MM.1S (cell line): ENCODE measurements at regions not wholly inside any gene's neighbourhood (a gene's known extent, or its start where the extent isn't known, plus 50 kb on each side); places are given as distances from the start of the nearest gene placed in this dataset.
"Not testable (repeated sequence)": the region's sequence is repeated elsewhere in the genome, so short reads cannot be mapped to it uniquely, and the experiment has no call there.

Source experiments
- DNase-seq: peaks from one replicate; pipeline ENCODE4 v3.0.0-alpha.2; 2015
- H2AFZ ChIP-seq: fragments of 300-600 bp; sonication (generic); 2 replicates; pipeline ENCODE4 v1.6.0; 2016; ENCODE audit warnings: antibody characterized with exemption, low read length
- H3F3A ChIP-seq: fragments of 300-600 bp; sonication (generic); 2 replicates; pipeline ENCODE4 v1.6.1; 2016; ENCODE audit warnings: mild to moderate bottlenecking, antibody characterized with exemption, low read length, moderate library complexity, mixed read lengths; ENCODE audit not compliant: insufficient read depth
- H3K27ac ChIP-seq: fragments of 300-600 bp; sonication (generic); 2 replicates; pipeline ENCODE4 v1.5.1; 2016; ENCODE audit warnings: mild to moderate bottlenecking, low read length
- H3K27me3 ChIP-seq: fragments of 300-600 bp; sonication (generic); replicated peaks from 2 replicates; pipeline ENCODE4 v1.6.0; 2016; ENCODE audit warnings: low read length; ENCODE audit not compliant: insufficient read depth
- H3K36me3 ChIP-seq: fragments of 300-600 bp; sonication (generic); replicated peaks from 2 replicates; pipeline ENCODE4 v1.6.1; 2016; ENCODE audit warnings: mild to moderate bottlenecking, low read length, mixed read lengths; ENCODE audit not compliant: insufficient read depth
- H3K4me1 ChIP-seq: fragments of 300-600 bp; sonication (generic); 2 replicates; pipeline ENCODE4 v1.6.1; 2016; ENCODE audit warnings: low read length, mixed read lengths
- H3K4me2 ChIP-seq: fragments of 300-600 bp; sonication (generic); 2 replicates; pipeline ENCODE4 v1.6.0; 2016; ENCODE audit warnings: low read depth, low read length
- H3K4me3 ChIP-seq: fragments of 300-600 bp; sonication (generic); 2 replicates; pipeline ENCODE4 v1.5.1; 2016; ENCODE audit warnings: low read length, mixed read lengths
- H3K79me2 ChIP-seq: fragments of 300-600 bp; sonication (generic); 2 replicates; pipeline ENCODE4 v1.6.1; 2016; ENCODE audit warnings: mixed run types, low read length, mixed read lengths
- H3K9ac ChIP-seq: fragments of 300-600 bp; sonication (generic); 2 replicates; pipeline ENCODE4 v1.6.1; 2016; ENCODE audit warnings: low read length, mixed read lengths
- H3K9me2 ChIP-seq: fragments of 300-600 bp; sonication (generic); replicated peaks from 2 replicates; pipeline ENCODE4 v1.6.1; 2016; ENCODE audit warnings: mild to moderate bottlenecking, low read length, mixed read lengths; ENCODE audit not compliant: insufficient read depth
- H3K9me3 ChIP-seq: fragments of 300-600 bp; sonication (generic); replicated peaks from 2 replicates; pipeline ENCODE4 v1.6.1; 2016; ENCODE audit warnings: mild to moderate bottlenecking, low read length, mixed read lengths; ENCODE audit not compliant: insufficient read depth
- H4K20me1 ChIP-seq: fragments of 300-600 bp; sonication (generic); 2 replicates; pipeline ENCODE4 v1.6.1; 2016; ENCODE audit warnings: mild to moderate bottlenecking, low read length, moderate library complexity, mixed read lengths; ENCODE audit not compliant: insufficient read depth

- H3K36me3 ChIP-seq, H4K20me1 ChIP-seq, H2AFZ ChIP-seq, H3K27me3 ChIP-seq, H3K9me2 ChIP-seq, H3K9me3 ChIP-seq, H3K4me3 ChIP-seq, H3F3A ChIP-seq: not testable (repeated sequence)
- peak overlapping the region; percentile 68; the same call in 1 of the 2 replicates for H3K4me2 ChIP-seq
- peaks cover 67% of the 10 kb centered on the region for H3K79me2 ChIP-seq
- DNase-seq, result peak; percentile 6
- H3K27ac ChIP-seq, result peak overlapping the region; percentile 88; the same call in 1 of the 2 replicates
- peak overlapping the region; percentile 79 for H3K9ac ChIP-seq
- H3K4me1 ChIP-seq, result peaks cover 17% of the 10 kb centered on the region
These were observed 342.6 kb downstream of the BCL2L11 start for GRCh38 chr2:111463238-111463848.

- H3K9me3 ChIP-seq, H3K9me2 ChIP-seq, H3K9ac ChIP-seq, H3K4me3 ChIP-seq, H3K36me3 ChIP-seq, H3F3A ChIP-seq, H4K20me1 ChIP-seq, H2AFZ ChIP-seq, DNase-seq, H3K4me2 ChIP-seq, H3K27me3 ChIP-seq: not testable (repeated sequence)
- peak overlapping the region; percentile 88; the same call in 1 of the 2 replicates for H3K27ac ChIP-seq
- H3K4me1 ChIP-seq, result peaks cover 17% of the 10 kb centered on the region
- peaks cover 65% of the 10 kb centered on the region for H3K79me2 ChIP-seq
These were observed 343.2 kb downstream of the BCL2L11 start for GRCh38 chr2:111463956-111464355.

DNA sequence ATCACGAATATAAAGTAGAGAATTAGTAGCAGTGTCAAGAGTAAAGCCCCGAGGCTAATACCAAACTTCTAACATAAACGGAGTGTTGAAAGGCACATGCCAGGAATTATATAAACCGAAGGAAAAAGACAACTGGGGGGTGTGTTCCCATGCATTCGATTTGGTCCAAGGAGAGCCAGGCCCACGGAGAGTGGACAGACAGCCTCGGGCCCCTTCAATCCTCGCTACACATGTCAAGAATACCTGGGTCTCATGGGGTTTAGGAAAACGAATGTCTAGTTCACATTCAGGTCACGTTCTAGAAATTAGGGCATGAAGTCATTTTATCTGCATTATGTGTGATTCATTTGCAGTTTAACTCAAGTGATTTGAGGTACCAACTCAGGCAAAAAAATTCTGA is 343.7 kb downstream of the BCL2L11 start:
- not testable (repeated sequence) for H3K36me3 ChIP-seq, H2AFZ ChIP-seq, H3K27me3 ChIP-seq, DNase-seq, H4K20me1 ChIP-seq, H3K4me3 ChIP-seq, H3F3A ChIP-seq, H3K9me2 ChIP-seq, H3K9me3 ChIP-seq
- Histone ChIP-seq H3K4me1 (peaks cover 17% of the 10 kb centered on the region), H3K27ac (peak overlapping the region; percentile 76), H3K4me2 (peak overlapping the region; percentile 54; the same call in 1 of the 2 replicates), H3K79me2 (peaks cover 66% of the 10 kb centered on the region), H3K9ac (peak overlapping the region; percentile 63)

DNA sequence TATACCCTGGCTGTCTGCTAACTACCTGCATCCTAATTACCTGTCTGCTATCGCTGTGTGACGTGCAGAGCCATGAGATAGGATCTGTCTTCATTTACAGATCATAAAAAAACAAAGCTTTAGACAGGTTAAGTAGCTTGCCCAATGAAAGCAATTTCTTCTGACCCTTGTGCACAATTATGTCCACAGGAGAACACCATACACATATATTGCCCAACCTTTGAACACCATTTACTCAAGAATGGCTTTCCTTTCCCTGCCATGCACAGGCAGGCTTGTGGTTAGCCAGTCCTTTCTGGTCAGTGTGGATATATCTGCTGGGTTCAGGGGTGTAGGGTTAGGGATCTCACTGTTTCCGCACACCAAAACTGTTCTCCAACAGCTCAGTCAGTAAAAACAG is 344.8 kb downstream of the BCL2L11 start:
- not testable (repeated sequence) for H3K9me3 ChIP-seq, H3K9me2 ChIP-seq, H4K20me1 ChIP-seq, H3K36me3 ChIP-seq, H3K9ac ChIP-seq, H3K4me3 ChIP-seq, DNase-seq, H3K4me2 ChIP-seq, H3K27me3 ChIP-seq, H2AFZ ChIP-seq, H3F3A ChIP-seq
- peak overlapping the region; percentile 76; the same call in 1 of the 2 replicates for H3K27ac ChIP-seq
- peaks cover 17% of the 10 kb centered on the region for H3K4me1 ChIP-seq
- H3K79me2 ChIP-seq, result peaks cover 68% of the 10 kb centered on the region

DNA sequence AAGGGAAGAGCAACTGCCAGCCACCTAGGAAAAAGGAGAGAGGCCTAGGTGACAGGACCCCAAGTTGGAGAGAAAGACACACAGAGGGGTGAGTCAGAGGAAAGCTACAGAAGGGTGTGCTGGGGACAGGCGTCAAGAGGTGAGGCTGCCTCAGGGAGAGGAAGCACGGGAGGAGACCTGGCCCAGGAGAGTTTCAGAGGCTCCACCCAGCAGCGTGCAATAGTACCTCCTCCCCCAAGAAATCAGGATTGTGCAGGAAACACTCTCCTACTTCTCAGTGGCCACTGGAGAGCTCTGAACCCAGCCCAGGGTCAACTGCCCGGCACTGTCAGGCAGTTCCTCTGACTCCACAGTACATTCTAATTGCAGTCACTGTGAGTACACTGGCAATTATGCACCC is 346.0 kb downstream of the BCL2L11 start:
- H3K9me2 ChIP-seq, H3K36me3 ChIP-seq, H3F3A ChIP-seq, H2AFZ ChIP-seq, H3K9ac ChIP-seq, H4K20me1 ChIP-seq, H3K27me3 ChIP-seq, H3K4me2 ChIP-seq, H3K9me3 ChIP-seq, H3K4me3 ChIP-seq, DNase-seq: not testable (repeated sequence)
- Histone ChIP-seq H3K79me2 (peaks cover 66% of the 10 kb centered on the region), H3K27ac (peak overlapping the region; percentile 41; the same call in 1 of the 2 replicates), H3K4me1 (peaks cover 17% of the 10 kb centered on the region)

DNA sequence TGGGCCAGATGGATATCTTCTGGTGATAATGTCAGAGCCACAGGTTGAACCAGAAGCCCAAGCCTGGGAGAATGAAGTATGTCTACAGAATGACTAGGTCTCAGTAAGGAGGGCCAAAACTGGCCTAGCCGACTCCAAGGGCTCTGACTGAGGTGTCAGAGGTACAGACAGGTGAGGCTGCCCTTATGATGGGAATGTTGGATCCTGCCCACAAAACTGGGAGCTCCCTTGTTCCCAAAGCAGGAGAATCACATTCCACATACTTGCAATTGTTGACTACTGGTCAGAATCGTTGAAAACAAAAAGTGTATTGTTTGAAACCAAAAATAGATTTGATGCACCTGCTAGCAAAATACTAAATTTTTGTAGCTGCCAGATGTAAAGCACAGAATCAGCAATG is 350.2 kb downstream of the BCL2L11 start:
- not testable (repeated sequence) for H2AFZ ChIP-seq, H3F3A ChIP-seq, H4K20me1 ChIP-seq, H3K4me3 ChIP-seq, H3K9me2 ChIP-seq, H3K36me3 ChIP-seq, DNase-seq, H3K4me2 ChIP-seq, H3K27ac ChIP-seq, H3K9ac ChIP-seq, H3K9me3 ChIP-seq, H3K27me3 ChIP-seq
- H3K4me1 ChIP-seq, result peaks cover 13% of the 10 kb centered on the region
- peaks cover 81% of the 10 kb centered on the region for H3K79me2 ChIP-seq

DNA sequence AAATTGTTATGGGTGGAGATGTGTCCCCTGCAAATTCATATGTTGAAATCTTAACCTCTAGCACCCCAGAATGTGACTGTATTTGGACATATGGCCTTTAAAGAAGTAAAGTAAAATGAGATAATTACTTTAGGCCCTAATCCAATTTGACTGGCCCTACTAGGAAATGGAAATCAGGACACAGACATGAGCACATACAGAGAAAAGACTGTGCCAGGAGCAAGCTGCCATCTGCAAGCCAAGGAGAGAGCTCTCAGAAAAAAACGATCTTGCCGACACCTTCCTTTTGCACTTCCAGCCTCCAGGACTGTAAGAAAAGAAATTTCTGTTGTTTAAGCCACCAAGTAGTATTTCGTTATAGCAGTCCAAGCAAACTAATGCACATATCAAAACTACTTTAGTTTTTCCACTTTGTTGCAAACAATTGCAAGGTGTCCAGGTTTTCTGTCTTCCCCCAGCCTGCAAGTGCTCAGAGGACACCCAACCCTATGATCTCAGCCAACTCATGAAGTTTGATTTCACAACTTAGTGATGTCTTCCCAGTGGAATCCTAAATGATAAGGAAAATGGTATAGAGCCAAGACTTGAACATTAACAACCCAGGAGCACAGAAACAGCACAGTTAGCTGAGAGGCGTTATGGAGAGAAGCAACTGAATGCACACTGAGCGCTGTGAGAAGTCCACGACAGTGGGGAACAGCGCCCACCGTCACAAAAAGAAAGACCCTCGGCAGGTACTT is 351.2 kb downstream of the BCL2L11 start:
- H3K4me3 ChIP-seq, H3K27me3 ChIP-seq, H3F3A ChIP-seq, H3K4me2 ChIP-seq, H3K9me3 ChIP-seq, H3K9me2 ChIP-seq, H3K9ac ChIP-seq, H2AFZ ChIP-seq, DNase-seq, H3K27ac ChIP-seq, H3K4me1 ChIP-seq, H3K36me3 ChIP-seq, H4K20me1 ChIP-seq: not testable (repeated sequence)
- peaks cover 77% of the 10 kb centered on the region for H3K79me2 ChIP-seq
